ENCODE measurements at regions not wholly inside any gene's neighbourhood (a gene's known extent, or its start where the extent isn't known, plus 50 kb on each side); places are given as distances from the start of the nearest gene placed in this dataset.

- Mint-ChIP-seq H3K27me3 (ENCODE audit: insufficient read depth, low read depth, poor library complexity) (no peaks in the 10 kb centered on the region), H3K27ac (no peak overlapping the region), H3K4me1 (peaks cover 41% of the 10 kb centered on the region), H3K4me3 (no peak overlapping the region), H3K36me3 (ENCODE audit: low read depth) (0 out of 3 replicates have a peak, but pooled peaks cover 5% of the 10 kb centered on the region), H3K9me3 (no peaks in the 10 kb centered on the region)
- no peak for DNase-seq (ENCODE audit: low spot score)
- ATAC-seq = no peak
- H4K20me1 ChIP-seq (replicated peaks; ENCODE audit: insufficient read depth) = no peaks in the 10 kb centered on the region
- H3F3A ChIP-seq (replicated peaks; ENCODE audit: low read depth) = no peaks in the 10 kb centered on the region
- H3K4me2 ChIP-seq = no peak overlapping the region
- no peaks in the 10 kb centered on the region for H3K27me3 ChIP-seq (ENCODE audit: insufficient read depth)
- H3K36me3 ChIP-seq (ENCODE audit: insufficient read depth) = no peaks in the 10 kb centered on the region
- no peak overlapping the region for H3K4me3 ChIP-seq
- H3K79me2 ChIP-seq (replicated peaks; ENCODE audit: insufficient read depth) = no peaks in the 10 kb centered on the region
- H3K27ac ChIP-seq (ENCODE audit: low read depth) = no peak overlapping the region
- no peaks in the 10 kb centered on the region for H3K9me2 ChIP-seq (ENCODE audit: insufficient read depth)
- H2AFZ ChIP-seq = no peak overlapping the region
- no peak for TF ChIP-seq ZNF114 (CRISPR knock-in tag; IDR thresholded peaks at IDR 0.05)
- no peak for TF ChIP-seq JUNB (IDR thresholded peaks at IDR 0.05; ENCODE audit: unreplicated experiment)
- no peak for TF ChIP-seq STAT1 (IDR thresholded peaks at IDR 0.05; ENCODE audit: unreplicated experiment)
- TF ChIP-seq, protein P1, sequence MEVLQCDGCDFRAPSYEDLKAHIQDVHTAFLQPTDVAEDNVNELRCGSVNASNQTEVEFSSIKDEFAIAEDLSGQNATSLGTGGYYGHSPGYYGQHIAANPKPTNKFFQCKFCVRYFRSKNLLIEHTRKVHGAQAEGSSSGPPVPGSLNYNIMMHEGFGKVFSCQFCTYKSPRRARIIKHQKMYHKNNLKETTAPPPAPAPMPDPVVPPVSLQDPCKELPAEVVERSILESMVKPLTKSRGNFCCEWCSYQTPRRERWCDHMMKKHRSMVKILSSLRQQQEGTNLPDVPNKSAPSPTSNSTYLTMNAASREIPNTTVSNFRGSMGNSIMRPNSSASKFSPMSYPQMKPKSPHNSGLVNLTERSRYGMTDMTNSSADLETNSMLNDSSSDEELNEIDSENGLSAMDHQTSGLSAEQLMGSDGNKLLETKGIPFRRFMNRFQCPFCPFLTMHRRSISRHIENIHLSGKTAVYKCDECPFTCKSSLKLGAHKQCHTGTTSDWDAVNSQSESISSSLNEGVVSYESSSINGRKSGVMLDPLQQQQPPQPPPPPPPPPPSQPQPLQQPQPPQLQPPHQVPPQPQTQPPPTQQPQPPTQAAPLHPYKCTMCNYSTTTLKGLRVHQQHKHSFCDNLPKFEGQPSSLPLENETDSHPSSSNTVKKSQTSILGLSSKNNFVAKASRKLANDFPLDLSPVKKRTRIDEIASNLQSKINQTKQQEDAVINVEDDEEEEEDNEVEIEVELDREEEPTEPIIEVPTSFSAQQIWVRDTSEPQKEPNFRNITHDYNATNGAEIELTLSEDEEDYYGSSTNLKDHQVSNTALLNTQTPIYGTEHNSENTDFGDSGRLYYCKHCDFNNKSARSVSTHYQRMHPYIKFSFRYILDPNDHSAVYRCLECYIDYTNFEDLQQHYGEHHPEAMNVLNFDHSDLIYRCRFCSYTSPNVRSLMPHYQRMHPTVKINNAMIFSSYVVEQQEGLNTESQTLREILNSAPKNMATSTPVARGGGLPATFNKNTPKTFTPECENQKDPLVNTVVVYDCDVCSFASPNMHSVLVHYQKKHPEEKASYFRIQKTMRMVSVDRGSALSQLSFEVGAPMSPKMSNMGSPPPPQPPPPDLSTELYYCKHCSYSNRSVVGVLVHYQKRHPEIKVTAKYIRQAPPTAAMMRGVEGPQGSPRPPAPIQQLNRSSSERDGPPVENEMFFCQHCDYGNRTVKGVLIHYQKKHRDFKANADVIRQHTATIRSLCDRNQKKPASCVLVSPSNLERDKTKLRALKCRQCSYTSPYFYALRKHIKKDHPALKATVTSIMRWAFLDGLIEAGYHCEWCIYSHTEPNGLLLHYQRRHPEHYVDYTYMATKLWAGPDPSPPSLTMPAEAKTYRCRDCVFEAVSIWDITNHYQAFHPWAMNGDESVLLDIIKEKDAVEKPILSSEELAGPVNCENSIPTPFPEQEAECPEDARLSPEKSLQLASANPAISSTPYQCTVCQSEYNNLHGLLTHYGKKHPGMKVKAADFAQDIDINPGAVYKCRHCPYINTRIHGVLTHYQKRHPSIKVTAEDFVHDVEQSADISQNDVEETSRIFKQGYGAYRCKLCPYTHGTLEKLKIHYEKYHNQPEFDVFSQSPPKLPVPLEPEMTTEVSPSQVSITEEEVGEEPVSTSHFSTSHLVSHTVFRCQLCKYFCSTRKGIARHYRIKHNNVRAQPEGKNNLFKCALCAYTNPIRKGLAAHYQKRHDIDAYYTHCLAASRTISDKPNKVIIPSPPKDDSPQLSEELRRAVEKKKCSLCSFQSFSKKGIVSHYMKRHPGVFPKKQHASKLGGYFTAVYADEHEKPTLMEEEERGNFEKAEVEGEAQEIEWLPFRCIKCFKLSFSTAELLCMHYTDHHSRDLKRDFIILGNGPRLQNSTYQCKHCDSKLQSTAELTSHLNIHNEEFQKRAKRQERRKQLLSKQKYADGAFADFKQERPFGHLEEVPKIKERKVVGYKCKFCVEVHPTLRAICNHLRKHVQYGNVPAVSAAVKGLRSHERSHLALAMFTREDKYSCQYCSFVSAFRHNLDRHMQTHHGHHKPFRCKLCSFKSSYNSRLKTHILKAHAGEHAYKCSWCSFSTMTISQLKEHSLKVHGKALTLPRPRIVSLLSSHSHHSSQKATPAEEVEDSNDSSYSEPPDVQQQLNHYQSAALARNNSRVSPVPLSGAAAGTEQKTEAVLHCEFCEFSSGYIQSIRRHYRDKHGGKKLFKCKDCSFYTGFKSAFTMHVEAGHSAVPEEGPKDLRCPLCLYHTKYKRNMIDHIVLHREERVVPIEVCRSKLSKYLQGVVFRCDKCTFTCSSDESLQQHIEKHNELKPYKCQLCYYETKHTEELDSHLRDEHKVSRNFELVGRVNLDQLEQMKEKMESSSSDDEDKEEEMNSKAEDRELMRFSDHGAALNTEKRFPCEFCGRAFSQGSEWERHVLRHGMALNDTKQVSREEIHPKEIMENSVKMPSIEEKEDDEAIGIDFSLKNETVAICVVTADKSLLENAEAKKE (CRISPR knock-in tag; IDR thresholded peaks at IDR 0.05) = no peak
- no peak for TF ChIP-seq EZH2phosphoT487 (IDR thresholded peaks at IDR 0.05; ENCODE audit: unreplicated experiment)
- TF ChIP-seq NANOG (IDR thresholded peaks at IDR 0.05; ENCODE audit: borderline replicate concordance) = no peak
- peaks cover 21% of the 10 kb centered on the region for H3K4me1 ChIP-seq (ENCODE audit: insufficient read depth)
These were observed 128.1 kb upstream of the ANK3 start for GRCh38 chr10:60517805-60518204.

DNA sequence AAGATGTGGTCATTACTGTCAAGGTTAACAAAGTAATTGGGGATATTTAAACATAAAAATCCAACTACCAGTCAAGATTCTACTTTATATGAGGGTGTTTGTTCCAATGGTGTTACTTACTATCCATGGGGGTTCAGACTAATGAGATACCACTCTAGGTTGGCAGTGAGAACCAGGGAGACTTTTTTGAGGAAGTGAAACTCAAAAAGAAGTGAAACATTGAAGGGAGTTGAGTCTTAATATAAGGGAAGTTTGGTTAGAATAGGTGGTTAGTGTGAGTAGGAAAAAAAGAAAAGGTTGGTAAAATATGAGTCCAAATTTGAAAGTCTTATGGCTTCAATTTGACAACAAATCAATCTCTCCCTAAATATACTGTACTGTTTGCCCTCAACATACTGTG, 123.6 kb upstream of the ANK3 start:
- Histone ChIP-seq H2AFZ (no peak overlapping the region), H3K4me2 (no peak overlapping the region), H3K9me2 (ENCODE audit: insufficient read depth) (no peaks in the 10 kb centered on the region), H4K20me1 (replicated peaks; ENCODE audit: insufficient read depth) (no peaks in the 10 kb centered on the region), H3K27ac (ENCODE audit: low read depth) (no peak overlapping the region), H3K4me1 (ENCODE audit: insufficient read depth) (peaks cover 8% of the 10 kb centered on the region), H3K4me3 (no peak overlapping the region), H3K36me3 (ENCODE audit: insufficient read depth) (no peaks in the 10 kb centered on the region), H3F3A (replicated peaks; ENCODE audit: low read depth) (no peaks in the 10 kb centered on the region), H3K27me3 (ENCODE audit: insufficient read depth) (no peaks in the 10 kb centered on the region), H3K79me2 (replicated peaks; ENCODE audit: insufficient read depth) (no peaks in the 10 kb centered on the region)
- Mint-ChIP-seq H3K36me3 (ENCODE audit: low read depth) (no peaks in the 10 kb centered on the region), H3K4me3 (no peak overlapping the region), H3K27ac (no peak overlapping the region), H3K9me3 (no peaks in the 10 kb centered on the region), H3K27me3 (ENCODE audit: insufficient read depth, low read depth, poor library complexity) (no peaks in the 10 kb centered on the region), H3K4me1 (peaks cover 34% of the 10 kb centered on the region; the same call in 2 of the 3 replicates)
- DNase-seq (ENCODE audit: low spot score) (no peak), ATAC-seq (no peak)
- no peak for TF ChIP-seq STAT1 (IDR thresholded peaks at IDR 0.05; ENCODE audit: unreplicated experiment)
- TF ChIP-seq, protein P2, sequence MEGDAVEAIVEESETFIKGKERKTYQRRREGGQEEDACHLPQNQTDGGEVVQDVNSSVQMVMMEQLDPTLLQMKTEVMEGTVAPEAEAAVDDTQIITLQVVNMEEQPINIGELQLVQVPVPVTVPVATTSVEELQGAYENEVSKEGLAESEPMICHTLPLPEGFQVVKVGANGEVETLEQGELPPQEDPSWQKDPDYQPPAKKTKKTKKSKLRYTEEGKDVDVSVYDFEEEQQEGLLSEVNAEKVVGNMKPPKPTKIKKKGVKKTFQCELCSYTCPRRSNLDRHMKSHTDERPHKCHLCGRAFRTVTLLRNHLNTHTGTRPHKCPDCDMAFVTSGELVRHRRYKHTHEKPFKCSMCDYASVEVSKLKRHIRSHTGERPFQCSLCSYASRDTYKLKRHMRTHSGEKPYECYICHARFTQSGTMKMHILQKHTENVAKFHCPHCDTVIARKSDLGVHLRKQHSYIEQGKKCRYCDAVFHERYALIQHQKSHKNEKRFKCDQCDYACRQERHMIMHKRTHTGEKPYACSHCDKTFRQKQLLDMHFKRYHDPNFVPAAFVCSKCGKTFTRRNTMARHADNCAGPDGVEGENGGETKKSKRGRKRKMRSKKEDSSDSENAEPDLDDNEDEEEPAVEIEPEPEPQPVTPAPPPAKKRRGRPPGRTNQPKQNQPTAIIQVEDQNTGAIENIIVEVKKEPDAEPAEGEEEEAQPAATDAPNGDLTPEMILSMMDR (conservative IDR thresholded peaks at IDR 0.05; ENCODE audit: low read depth in 2 of 2) = no peak
- no peak for TF ChIP-seq POLR2AphosphoS5 (IDR thresholded peaks at IDR 0.05; ENCODE audit: low read depth)
- no peak for TF ChIP-seq EZH2phosphoT487 (IDR thresholded peaks at IDR 0.05; ENCODE audit: unreplicated experiment)
- TF ChIP-seq JUNB (IDR thresholded peaks at IDR 0.05; ENCODE audit: unreplicated experiment) = no peak
- TF ChIP-seq EZH2 (IDR thresholded peaks at IDR 0.05; ENCODE audit: low read depth, unreplicated experiment) = no peak

All from GM23338 (cell line).